Hippocampal formation (tissue), 2 donors: ENCODE measurements at regions not wholly inside any gene's neighbourhood (a gene's known extent, or its start where the extent isn't known, plus 50 kb on each side); places are given as distances from the start of the nearest gene placed in this dataset.

ENCODE experiments used
- DNase-seq, 2 donors: peaks; one replicate each; lab custom pipeline; 2025; lab: John Stamatoyannopoulos, UW

DNA sequence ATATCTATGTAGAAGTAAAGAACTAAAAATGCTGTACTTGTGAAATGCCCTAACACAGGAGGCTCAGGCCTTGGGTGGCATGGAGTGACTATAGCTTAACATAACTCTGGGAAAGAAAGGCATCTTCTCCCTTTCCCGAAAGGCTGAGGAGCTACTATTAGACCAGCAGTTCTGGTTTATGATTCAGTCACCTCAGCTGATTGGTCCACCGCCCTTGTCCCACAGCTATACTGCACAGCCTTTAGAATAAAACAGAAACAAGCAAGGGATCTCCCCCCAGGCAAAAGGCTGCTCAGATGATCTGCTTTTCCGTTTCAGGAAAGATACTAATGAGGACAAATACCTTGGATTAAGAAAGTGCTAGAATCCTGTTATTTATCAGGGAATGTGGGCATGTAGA is 171.3 kb downstream of the SNCA start:
- no peak for DNase-seq

DNA sequence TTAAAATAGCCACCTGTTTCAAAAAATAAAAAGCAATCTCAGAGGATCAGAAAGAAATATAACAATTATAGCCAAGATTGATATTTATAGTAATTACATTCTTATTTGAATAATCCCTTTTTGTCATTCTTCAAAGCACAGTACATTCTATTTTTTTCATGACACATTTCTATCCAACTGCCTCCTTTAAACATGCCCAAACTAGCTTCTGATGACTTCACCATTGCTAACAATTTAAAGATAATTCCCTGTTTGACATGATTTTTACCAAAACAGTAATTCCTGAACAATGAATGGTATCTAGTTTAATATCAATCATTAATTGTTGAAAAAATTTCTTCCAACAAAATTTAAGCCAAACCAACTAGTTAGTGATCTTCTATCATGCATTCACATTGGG is 172.4 kb downstream of the SNCA start:
- DNase-seq = no peak

DNA sequence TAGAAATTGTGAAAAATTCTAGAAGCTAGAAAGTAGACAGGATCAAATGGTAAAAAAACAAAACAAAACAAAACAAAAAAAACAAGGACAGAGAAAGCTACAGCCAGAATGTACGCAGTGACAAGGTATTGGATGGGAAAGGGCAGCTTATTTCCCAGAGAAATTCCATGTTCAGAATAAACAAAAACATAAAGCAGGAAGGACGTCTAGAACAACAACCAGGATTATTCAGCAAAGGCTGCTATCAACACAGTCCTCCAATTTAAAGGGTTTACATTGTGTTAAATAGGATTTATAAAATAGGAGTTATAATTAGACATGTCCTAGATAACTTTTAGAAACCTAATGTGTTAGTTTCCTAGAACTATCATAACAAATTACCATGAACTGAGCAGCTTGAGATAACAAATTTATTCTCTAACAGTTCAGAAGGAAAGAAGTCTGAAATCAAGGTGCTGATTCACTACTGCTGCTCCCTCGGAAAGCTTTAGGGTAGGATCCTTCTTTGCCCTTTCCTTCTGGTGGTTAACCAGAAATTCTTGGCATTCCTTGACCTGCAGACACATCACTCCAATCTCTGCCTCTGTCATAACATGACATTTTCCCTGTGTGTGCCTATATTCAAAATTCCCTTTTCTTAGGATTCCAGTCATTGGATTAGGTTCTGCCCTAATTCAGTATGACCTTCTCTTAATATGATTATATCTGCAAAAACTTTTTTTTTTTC is 175.6 kb downstream of the SNCA start:
- DNase-seq = no peak

DNA sequence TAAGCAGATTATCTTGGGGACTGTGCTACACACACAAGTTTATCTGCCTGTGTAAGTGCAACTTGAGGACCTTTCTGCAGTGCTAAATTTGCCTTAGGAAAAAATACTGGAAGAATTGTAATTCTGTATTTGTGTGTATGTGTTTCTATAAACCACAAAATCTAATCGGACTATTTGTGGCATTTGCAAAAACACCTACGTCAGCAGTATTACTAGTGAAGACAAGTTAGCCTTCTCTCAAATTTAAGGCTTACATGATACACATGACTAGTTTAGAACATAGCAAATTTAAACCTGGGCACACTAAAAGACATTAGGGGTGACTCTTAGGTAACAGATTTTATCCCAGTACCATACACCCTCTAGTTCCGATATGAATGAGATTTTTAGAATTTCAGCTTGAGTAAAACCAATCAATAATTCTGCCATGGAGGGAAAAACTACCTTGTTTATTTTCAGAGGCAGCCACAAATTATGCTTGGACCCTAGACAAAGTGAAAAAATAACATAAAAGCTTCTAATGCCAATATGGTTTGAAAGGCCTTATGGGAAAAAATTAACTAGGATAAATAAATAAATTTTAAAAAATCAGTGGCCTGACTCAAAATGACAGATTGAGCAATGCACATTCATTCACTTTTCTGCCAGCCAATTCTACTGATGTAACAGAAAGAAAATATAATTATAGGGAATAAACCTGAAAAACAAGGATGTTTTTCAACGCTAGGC is 176.4 kb downstream of the SNCA start:
- no peak for DNase-seq

DNA sequence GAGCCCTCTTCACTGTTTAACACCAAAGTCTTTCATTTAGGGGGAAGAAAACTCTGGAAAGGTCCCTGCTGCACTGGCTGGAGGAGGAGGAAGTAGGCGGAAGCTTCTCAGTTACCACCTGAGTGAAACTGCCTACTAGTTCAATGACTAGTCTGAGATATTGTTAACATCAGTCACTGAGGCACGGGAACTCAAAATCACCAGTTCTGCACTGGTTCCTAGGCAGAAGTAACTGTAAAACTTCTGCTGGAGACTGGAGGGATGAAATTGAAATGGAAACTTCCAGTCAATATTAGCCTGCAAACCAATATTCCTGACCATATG is 178.3 kb downstream of the SNCA start:
- DNase-seq = no peak

DNA sequence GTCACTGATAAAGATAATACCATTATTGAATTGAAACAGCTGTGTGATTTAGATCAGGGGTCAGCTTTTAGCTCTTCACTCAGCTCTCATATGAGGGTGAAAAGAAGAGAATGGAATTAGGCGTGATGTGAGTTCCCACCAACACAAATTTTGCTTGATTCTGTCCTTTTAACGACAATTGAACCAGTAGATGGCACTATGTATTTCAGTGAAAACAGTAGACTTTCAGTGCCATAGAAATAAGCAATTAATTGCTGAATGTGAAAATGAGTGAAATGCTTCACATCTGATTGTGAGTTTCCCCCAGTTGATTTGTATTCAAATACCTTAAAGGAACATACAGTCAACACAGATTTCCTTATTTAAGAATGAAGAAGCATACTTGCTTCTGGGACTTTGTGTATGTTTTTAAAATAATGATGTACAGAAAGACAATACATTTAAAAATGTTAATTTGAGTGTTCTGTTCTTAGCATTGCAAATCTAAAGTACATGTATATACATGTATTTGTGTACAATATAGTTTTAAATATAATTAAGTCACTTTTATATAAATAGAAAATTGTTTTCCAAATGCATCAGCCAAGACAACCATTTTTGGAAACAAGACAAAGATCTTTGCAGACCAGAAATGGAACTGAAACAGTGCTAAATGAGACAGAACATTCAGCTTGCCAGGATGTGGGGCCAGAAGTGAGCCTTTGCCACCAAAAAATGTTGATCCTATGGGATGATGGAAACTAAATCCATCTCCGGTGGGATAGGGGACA is 178.8 kb downstream of the SNCA start:
- DNase-seq = peak in 1 of 2 donors; percentile 77

DNA sequence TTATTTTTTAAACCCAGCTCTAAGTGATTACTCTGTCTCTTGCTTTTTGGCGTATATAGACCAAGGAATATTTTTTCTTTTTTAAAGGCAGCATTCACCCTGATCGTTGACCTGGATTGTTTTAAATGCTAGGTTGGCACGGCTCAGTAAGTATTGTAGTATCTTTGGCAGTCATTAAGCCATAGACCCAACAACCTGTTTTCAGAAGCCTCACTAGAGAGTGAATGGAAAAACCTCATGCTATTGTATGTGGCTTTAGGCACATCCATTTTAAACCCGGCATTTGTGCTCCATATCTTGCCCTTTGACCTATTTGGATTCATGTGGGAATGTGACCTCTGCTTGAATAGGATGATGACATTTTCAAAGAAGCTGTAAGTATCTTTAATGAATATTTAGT is 183.9 kb downstream of the SNCA start:
- DNase-seq = no peak

DNA sequence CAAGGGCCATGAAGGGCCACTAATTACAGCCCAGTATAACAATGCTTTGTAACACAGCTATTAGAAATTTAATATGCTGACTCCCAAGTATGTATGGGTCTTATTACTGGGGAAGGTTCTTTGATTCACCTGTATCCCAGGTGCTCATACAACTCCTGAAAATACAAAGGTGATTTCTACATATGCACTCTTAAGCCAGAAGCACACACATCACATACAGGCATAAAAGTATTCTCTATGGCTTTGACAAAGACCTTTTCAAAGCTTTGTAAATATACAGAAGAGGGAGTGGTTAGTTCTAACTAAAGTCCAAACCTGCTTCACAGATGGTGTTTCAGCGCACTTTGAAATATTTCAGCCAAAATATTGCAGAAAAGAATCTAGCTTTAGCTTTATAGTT is 191.5 kb downstream of the SNCA start:
- no peak for DNase-seq

DNA sequence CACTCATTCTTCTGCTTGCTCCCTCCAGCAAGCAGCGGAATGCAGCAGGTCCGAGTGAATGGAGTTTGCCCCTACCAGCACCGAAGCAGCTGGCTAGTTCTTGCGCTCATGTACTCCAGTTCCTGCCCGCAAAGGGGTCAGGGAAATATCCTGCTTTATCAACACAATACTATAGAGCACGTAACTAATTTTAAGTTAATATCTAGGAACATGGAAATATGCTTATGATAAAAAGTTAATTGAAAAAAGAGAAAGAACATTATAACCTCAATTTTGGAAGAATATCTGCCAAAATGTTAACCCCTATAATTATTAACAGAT is 195.6 kb downstream of the SNCA start:
- DNase-seq = no peak

DNA sequence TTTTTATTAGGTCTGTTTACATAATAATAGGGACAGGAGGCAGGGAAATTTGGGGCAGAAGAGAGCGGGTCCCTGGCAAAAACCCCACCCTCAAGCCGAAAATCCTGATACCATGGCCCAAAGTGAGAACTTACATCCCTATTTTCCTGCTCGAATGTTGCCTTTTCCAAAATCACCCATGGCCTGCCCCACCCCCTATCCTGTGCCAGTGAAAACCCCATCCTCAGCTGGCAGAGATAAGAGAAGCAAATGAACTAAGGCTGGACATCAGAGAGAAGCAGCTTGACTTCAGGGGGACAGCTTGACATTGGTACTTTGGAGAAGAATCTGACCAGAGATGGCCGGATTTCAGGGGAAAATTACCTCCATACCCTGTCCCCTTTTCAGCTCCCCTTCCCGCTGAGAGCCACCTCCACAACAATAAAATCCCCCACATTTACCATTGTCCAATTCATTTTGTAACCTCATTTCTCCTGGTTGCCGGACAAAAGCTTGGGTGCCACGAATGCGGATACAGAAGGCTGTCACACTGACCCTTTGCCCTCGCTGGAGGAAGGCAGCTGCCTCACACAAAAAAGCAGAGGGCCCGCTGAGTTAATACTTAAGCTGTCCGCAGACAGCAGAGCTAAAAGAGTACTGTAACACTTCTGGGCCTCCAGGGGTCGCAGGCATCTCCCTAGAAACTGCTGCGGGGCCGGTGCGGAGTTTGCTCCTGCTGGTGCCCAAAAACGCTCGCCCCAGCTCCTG is 196.2 kb downstream of the SNCA start:
- DNase-seq = peak in 1 of 2 donors; percentile 2

DNA sequence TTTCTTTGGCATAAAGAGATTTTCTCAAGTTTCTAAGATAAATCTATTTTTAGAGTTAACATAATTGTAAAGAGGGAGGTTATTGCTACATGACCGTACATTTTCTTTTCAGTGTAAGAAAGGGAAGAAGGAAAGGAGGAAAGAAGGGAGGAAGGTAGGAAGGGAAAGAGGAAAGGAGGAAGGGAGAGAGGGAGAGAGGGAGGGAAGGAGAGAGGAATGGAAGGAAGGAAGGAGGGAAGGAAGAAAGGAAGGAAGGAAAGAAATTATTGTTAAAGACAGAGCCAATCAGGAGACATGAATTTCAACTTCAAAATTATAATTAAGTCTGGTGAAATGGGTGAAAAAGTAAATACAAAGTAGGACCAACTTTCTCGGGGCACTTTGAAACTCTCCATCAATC is 197.6 kb downstream of the SNCA start:
- DNase-seq = no peak

DNA sequence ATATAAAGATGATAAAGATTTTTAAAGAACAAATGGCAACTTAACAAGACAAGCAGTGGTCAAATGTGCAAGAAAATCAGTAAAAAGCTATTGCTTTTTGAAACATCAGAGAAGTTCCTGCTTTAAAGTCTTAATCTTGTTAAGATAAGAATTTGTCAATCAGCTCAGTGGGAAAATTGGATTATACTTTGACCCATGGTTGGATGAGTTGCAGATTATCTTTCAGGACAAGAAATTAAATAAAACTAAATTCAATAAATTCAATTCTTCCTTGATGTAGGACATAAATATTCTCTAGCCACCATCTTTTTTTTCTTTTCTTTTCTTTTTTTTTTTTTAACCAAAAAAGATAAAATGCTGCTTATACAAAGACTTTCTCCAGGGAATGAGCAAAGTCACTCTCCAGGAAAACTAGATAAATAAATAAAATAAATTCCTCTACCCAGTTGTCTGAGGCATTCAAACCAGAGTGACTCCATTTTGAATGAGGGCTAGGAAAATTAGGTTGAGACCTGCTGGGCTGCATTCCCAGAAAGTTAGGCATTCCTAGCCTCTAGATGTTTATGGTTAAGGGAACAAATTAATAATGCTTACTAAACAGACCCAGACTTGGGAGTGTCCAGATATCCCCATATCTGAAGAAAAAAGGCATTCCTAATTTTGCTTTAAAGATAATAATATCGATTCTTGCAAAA is 211.2 kb downstream of the SNCA start:
- no peak for DNase-seq

DNA sequence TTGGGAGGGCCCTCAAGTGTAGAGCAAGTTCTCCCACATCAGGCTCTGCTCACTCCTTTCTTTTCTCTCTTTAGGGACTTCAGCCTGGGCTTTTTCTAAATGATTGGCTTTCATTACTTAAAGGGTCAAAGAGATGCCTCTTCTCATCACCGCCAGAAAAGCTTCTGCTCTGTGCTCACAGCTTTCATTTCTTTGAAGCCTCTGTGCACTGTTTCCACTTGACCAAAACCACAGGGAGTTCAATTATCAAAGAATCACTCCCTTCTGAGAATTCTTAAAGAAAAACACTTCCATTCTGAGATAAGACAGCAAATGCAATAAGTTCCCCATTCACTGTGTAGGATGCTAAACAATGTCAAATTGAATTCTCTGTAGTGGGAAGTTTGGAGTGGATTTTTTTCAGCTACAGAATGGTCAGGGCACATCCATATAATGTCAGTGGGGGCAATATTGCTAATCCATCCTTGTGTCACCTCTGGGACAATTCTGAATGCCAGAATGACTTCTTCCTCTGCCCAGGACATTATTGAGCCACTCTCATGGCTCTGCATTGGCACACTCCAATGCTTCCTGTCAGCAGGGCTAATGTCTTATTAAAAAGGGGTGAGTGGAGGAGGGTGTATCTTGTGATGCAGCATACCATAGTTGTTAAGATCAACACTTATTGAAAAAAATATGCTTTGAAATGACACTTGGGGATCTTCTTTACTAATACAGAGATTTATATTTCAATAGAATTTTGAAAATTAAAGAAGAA is 217.6 kb downstream of the SNCA start:
- no peak for DNase-seq

DNA sequence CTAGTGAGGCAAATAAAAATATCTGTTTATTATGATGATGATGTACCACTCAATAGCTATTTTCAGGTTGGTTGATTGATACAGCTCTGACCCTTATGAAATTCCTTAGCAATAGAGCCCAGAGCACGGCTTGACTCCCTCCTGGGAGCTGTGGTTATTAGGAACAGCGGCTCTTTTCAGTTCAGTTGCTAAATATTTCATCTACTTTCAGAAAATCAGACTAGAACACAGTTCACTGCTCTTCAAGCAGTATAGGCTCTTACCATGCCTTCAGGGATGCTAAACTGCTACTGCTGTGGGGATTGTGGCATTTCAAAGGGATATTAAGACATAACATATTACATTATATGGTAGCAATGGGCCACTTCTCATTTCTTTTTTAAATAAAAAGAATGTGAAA is 218.8 kb downstream of the SNCA start:
- DNase-seq = no peak

DNA sequence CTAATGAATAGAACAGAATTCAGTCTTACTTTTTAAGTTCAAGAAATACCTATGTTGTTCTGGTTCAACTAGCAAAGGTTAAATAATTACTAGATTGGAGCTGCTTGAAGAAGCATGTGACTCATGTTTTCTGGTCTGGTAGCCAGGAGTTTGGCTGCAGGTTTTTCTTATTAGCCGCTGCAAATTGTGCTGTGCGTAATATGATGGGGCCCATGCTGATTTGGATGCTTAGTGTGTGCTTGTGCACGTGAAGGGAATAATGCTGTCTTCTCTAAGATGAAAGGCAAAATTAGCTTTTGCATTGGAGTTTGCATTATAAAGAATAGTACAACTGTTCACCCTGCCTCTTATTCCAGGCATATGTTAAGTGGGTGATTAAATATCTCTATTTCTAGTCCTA is 219.6 kb downstream of the SNCA start:
- DNase-seq = no peak

DNA sequence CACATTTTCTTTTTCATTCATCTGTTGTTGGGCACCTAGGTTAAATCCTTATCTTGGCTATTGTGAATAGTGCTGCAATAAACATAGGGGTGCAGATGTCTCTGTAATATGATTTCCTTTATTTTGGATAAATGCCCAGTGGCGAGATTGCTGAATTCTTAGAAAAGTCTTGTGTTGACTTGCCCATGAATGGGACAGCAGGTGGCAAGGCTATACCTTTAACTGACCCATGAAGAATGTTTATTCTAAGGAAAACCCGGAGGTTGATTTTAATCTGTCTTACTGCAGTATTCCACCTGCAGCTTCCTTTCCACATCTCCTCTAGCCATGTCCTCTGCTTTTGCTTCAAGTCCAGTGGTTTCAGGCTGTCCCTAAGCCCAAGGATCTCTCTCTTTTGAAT is 220.6 kb downstream of the SNCA start:
- no peak for DNase-seq

DNA sequence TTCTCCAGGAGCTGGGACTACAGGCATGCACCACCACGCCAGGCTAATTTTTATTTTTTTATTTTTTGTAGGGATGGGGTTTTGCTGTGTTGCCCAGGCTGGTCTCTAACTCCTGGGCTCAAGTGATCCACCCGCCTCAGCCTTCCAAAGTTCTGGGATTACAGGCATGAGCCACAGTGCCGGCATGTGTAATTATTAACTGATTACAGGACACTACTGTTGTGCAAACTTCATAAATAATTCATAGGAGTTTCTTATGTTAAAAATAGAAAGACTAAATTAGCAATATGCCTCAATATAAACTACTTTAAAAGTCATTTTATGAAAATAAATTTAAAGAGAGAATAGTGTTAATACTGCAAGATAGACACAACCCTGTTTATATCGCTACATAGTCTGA is 221.9 kb downstream of the SNCA start:
- no peak for DNase-seq

DNA sequence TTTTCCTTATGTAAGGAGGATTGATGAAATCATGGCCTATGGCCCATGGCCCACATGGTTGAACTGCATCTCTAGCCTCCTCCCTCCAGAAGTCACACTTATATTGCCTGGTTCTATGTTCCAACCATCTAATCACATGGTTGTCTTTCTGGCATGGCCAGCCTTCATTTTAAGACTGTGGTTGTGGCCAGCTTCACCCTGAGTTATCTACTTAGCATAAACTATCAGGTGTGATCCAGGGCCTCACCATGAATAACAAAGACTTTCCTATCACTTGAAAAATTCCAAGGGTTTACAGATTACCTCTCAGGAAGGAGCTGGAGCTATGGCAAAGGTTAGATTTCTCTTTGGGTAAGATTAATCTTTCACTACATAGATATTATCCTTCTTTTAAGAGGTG is 222.8 kb downstream of the SNCA start:
- no peak for DNase-seq

DNA sequence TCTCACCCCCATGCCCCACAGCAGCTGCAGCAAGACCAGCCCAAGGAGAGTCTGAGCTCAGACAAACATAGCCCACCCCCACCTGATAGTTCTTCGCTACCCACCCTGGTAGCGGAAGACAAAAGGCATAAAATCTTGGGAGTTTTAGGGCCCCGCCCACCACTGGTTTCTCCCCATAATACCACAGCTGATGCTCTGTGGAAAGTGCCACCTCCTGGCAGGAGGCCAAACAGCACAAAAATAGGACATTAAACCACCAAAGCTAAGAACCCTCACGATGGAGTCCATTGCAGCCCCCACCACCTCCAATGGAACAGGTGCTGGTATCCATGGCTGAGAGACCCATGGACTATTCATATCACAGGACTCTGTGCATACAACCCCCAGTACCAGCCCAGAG is 226.7 kb downstream of the SNCA start:
- no peak for DNase-seq

DNA sequence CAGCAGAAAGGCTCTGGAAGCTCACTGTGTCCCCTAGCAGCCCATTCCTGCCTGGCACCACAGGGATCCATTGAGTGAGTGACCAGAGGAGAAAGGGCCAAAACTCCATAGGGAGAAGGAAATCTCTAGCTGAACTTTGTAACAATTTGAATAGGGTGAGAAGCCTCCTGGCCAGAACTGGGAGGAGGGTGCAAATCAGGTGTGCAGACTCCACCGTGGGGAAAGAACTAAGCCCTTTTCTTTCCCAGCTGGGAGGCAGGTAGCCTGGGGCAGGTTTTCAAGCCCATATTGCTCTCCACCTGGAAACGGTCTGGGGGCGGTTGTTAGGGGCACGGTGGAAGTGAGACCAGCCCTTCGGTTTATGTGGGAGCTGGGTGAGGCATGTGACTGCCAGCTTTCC is 227.2 kb downstream of the SNCA start:
- no peak for DNase-seq

DNA sequence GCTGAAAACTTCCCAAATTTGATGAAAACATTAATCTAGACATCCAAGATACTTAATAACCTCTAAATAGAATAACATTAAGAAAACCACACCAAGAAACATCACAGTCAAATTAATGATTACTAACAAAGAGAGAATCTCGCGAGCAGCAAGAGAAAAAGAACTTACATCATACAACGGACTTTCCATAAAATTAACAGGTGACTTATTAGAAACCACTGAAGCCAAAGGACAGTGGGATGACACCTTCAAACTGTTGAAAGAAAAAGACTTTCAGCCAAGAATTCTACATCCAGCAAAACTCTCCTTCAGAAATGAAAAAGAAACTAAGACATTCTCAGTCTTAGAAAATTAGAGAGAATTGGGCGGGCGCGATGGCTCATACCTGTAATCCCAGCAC is 232.0 kb downstream of the SNCA start:
- DNase-seq = no peak
